Left lung (tissue), 4 donors: ENCODE measurements at regions not wholly inside any gene's neighbourhood (a gene's known extent, or its start where the extent isn't known, plus 50 kb on each side); places are given as distances from the start of the nearest gene placed in this dataset.

ENCODE experiments used
- ATAC-seq: fragments of 200-7000 bp; cut with Tn5 transposase; one replicate; pipeline ENCODE4 v1.9.1; 2020; ENCODE audit warnings: moderate library complexity
- DNase-seq, 4 donors: peaks; one replicate each; pipeline ENCODE4 v3.0.0-alpha.2; 2013 to 2020
- H3K27ac ChIP-seq, 2 donors: fragments of 200-600 bp; sonication (generic) in 1 of 2; one replicate each; pipeline versions ENCODE4 v1.5.0 to v1.8.0; 2020 to 2021
- H3K27me3 ChIP-seq, 2 donors: fragments of 200-600 bp; sonication (generic) in 1 of 2; one replicate each; pipeline versions ENCODE4 v1.5.0 to v1.8.0; 2020 to 2021
- H3K36me3 ChIP-seq, 2 donors: fragments of 200-600 bp; sonication (generic) in 1 of 2; one replicate each; pipeline versions ENCODE4 v1.5.0 to v1.8.0; 2020 to 2021
- H3K4me1 ChIP-seq, 2 donors: fragments of 200-600 bp; one replicate each; pipeline ENCODE4 v1.8.0; 2021
- H3K4me3 ChIP-seq, 2 donors: fragments of 200-600 bp; sonication (generic) in 1 of 2; one replicate each; pipeline versions ENCODE4 v1.5.0 to v1.8.0; 2020 to 2021; ENCODE audit warnings: mild to moderate bottlenecking in 1 of 2
- H3K9me3 ChIP-seq, 2 donors: fragments of 200-600 bp; sonication (generic) in 1 of 2; one replicate each; pipeline versions ENCODE4 v1.5.0 to v1.8.0; 2020 to 2021
- CTCF ChIP-seq, 2 donors: fragments of 200-600 bp; sonication (generic) in 1 of 2; IDR thresholded peaks; one replicate each; pipeline versions ENCODE4 v1.5.0 to v1.8.0; 2021; ENCODE audit warnings: antibody characterized with exemption in 2 of 2
- intact Hi-C, 2 donors: fragments of 100-400 bp; cut with DNase I; formaldehyde crosslinking; loops; one replicate each; pipeline versions ENCODE4 v1.11.2 to v1.14.2; 2022
- donor health status: DM: no; HTN: yes; CAD: no.
- donor health status: DM: no; HTN: no; CAD: no.

GRCh38 chr10:58140691-58141347 lies 126.9 kb downstream of the IPMK start:
- no peaks in the 10 kb centered on the region for H3K4me1 ChIP-seq
- H3K36me3 ChIP-seq = no peaks in the 10 kb centered on the region
- no peak for TF ChIP-seq CTCF (IDR thresholded peaks at IDR 0.05)
- no peak overlapping the region for H3K4me3 ChIP-seq
- DNase-seq (no peak), ATAC-seq (no peak)
- peaks cover 0 to 8% of the 10 kb centered on the region in 2 donors for H3K9me3 ChIP-seq
- no peak overlapping the region for H3K27ac ChIP-seq
- intact Hi-C loops = no loop called here
- no peaks in the 10 kb centered on the region for H3K27me3 ChIP-seq

GRCh38 chr10:58140054-58140453 lies 127.6 kb downstream of the IPMK start:
- ATAC-seq (no peak), DNase-seq (no peak)
- no peaks in the 10 kb centered on the region for H3K36me3 ChIP-seq
- peaks cover 0 to 8% of the 10 kb centered on the region in 2 donors for H3K9me3 ChIP-seq
- TF ChIP-seq CTCF (IDR thresholded peaks at IDR 0.05) = no peak
- H3K4me1 ChIP-seq = no peaks in the 10 kb centered on the region
- no peak overlapping the region for H3K4me3 ChIP-seq
- no peaks in the 10 kb centered on the region for H3K27me3 ChIP-seq
- H3K27ac ChIP-seq = no peak overlapping the region
- intact Hi-C loops = no loop called here

- H3K4me3 ChIP-seq = no peak overlapping the region
- intact Hi-C loops = no loop called here
- no peak for DNase-seq
- no peaks in the 10 kb centered on the region for H3K9me3 ChIP-seq
- no peak for TF ChIP-seq CTCF (IDR thresholded peaks at IDR 0.05)
- no peaks in the 10 kb centered on the region for H3K27me3 ChIP-seq
- no peak for ATAC-seq
- no peaks in the 10 kb centered on the region for H3K4me1 ChIP-seq
- no peak overlapping the region for H3K27ac ChIP-seq
- H3K36me3 ChIP-seq = no peaks in the 10 kb centered on the region
These were observed 129.9 kb downstream of the IPMK start for GRCh38 chr10:58137813-58138212.

- intact Hi-C loops = no loop called here
- DNase-seq (no peak), ATAC-seq (no peak)
- no peak for TF ChIP-seq CTCF (IDR thresholded peaks at IDR 0.05)
- Histone ChIP-seq H3K27ac (no peak overlapping the region), H3K27me3 (no peaks in the 10 kb centered on the region), H3K4me1 (no peaks in the 10 kb centered on the region), H3K4me3 (no peak overlapping the region), H3K9me3 (no peaks in the 10 kb centered on the region), H3K36me3 (no peaks in the 10 kb centered on the region)
These were observed 152.3 kb downstream of the IPMK start for GRCh38 chr10:58115218-58116050.

DNA sequence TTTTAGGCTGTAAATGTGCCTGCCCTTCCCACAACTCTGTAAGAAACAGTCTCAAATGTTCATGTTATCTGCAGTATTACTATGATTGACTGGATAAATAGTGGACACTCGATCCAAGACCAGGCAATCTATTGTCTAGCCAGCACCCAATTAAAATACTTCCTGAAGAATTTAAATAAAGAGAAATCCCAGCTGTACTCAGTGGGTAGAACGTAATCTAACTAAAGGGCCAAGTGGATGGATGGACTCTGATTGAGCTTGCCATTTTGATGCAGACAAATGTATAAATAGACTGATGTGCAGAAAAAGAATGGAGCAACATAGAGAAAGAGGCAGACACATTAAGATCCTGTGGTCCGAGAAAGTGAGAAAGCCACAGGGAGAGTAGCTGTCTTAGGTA lies 158.0 kb downstream of the IPMK start:
- Histone ChIP-seq H3K27me3 (no peaks in the 10 kb centered on the region), H3K4me3 (no peak overlapping the region), H3K36me3 (no peaks in the 10 kb centered on the region), H3K4me1 (no peaks in the 10 kb centered on the region), H3K27ac (no peak overlapping the region), H3K9me3 (no peaks in the 10 kb centered on the region)
- ATAC-seq (no peak), DNase-seq (no peak)
- no peak for TF ChIP-seq CTCF (IDR thresholded peaks at IDR 0.05)
- intact Hi-C loops = no loop called here
